GM19438 (cell line): ENCODE measurements at regions not wholly inside any gene's neighbourhood (a gene's known extent, or its start where the extent isn't known, plus 50 kb on each side); places are given as distances from the start of the nearest gene placed in this dataset.
"Not testable (repeated sequence)": the region's sequence is repeated elsewhere in the genome, so short reads cannot be mapped to it uniquely, and the experiment has no call there.

Experiments used
- ATAC-seq: cut with Tn5 transposase; IDR thresholded peaks from one replicate; pipeline ENCODE4 v1.9.1; 2021; ENCODE audit warnings: low read depth; ENCODE audit not compliant: unreplicated experiment

DNA sequence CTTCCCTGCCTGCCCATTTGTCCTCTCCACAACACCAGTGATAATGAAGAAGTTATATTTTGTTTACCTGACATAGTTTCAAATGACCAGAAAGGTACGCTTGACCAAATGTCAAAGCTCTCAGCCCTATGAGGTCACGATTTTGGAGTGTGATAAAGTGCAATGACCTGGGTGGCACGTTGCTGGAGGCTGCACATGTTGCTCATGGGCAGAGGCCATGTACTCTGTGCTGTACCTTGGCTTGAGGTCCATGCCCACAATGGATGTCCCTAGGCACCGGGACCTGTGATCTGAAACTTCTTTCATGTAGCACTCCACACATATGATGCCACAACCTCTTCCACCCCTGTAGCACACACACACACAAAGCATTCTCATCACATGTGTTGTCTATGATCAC is 164.0 kb upstream of the HEY2 start:
- no peak for ATAC-seq

DNA sequence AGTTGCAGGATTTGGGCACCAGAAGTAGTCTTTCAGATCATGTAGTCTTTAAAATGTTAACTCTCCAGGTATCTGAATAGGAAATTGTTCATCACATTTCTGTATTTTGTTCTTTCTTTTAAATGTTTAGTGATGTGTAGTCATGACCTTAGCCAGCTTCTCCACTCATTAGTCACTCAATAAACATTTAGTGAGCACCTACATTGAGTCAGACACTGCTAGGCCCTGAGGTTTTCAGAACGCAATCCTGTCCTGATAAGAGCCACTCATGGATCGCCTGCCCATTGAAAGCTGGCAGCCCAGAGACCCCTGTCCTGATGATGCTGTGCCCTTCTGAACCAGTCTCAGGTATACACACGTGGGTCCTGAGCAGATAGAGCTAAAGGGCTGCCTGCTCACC is 163.4 kb upstream of the HEY2 start:
- no peak for ATAC-seq

- no peak for ATAC-seq
These were observed 162.8 kb upstream of the HEY2 start for GRCh38 chr6:125586605-125587004.

DNA sequence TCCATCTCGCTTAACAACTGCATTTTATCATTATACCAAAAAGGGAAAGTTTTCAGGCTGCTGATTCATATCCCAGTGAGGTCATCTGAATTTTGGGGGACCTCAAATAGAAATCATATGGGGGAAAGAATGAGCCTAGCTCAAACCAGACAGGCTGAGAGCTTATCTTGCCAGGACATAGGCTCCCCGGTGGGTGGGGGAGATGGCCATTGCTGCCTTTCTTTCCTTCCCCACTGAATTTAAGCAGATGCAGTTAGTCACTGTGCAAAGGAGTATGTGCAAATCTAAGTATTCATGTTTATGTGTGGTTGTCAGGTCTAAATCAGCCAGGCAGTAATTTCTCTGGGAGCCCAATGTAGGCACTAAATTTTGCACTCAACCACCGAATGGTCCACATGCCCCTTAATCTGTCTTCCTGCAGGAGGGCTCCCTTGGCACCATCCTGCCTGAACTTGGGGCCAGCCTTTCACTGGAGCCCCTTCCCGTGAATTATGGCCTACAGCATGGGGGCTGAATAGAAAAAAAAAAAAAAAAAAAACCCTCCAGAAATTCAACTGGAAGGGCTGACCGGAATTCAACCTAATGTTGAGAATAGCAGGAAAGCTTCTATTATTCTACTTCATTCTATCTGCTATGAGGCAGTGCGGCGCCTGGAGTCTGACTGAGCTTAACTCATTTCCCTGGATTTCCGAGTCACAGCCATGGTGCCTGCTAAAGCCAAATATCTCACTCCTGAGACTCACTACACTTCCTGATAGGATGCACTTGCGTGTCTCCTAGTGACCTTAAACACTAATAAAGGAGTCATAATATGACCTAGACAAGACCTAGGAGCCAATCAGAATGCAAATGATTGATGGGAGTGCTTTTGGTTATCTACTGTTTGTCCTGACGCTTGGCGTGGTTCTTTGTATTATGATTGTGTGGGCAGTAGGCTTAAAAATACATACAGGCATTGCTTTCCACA is 161.5 kb upstream of the HEY2 start:
- no peak for ATAC-seq

DNA sequence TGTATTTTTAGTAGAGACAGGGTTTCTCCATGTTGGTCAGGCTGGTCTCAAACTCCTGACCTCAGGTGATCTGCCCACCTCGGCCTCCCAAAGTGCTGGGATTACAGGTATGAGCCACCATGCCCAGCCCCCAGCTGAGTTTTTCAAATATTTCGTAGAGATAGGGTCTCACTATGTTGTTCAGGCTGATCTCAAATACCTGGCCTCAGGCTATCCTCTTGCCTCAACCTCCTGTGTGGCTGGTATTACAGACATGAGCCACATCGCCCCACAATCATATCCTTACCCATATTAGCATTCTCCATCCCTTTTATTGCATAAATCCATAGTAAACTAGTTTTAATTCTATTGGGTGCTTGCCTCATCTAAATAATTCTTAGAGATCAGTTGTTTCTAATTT is 157.6 kb upstream of the HEY2 start:
- not testable (repeated sequence) for ATAC-seq

DNA sequence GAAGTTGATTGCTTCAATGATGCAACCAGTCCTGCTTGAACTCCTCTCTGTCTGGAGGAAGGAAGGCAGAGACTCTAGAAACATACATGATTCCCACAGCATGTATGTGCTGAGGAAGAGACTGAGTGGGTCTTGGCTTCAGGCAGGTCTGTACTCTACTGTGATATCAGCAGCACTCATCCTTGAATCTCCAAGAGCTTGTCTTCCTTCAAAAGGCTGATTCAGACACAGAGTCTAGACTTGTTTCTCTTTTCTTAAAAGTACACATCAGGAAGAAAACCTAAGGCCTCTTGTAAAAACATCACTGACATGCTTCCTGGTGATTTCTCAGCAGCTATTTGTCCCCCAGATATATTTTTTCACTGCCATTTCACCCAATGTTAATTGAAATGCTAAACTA is 155.7 kb upstream of the HEY2 start:
- no peak for ATAC-seq

DNA sequence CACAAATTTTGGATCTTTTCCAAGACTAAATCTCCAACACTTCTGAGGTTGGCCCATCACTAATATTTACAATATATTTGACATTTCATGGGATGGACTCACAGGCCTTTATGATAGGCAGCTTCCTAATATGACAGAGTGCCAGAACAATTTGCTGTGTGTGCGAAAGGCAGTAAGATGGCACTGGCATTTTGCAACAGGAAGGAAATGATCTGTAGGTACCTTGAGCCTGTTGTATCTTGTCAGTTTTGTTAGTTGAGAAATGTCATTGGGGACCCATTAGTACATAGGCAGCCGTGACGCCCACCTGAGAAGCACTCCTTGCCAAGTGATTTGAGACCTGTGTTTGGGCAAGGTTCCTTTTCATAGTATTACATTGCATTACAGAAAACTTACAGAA is 153.4 kb upstream of the HEY2 start:
- no peak for ATAC-seq

DNA sequence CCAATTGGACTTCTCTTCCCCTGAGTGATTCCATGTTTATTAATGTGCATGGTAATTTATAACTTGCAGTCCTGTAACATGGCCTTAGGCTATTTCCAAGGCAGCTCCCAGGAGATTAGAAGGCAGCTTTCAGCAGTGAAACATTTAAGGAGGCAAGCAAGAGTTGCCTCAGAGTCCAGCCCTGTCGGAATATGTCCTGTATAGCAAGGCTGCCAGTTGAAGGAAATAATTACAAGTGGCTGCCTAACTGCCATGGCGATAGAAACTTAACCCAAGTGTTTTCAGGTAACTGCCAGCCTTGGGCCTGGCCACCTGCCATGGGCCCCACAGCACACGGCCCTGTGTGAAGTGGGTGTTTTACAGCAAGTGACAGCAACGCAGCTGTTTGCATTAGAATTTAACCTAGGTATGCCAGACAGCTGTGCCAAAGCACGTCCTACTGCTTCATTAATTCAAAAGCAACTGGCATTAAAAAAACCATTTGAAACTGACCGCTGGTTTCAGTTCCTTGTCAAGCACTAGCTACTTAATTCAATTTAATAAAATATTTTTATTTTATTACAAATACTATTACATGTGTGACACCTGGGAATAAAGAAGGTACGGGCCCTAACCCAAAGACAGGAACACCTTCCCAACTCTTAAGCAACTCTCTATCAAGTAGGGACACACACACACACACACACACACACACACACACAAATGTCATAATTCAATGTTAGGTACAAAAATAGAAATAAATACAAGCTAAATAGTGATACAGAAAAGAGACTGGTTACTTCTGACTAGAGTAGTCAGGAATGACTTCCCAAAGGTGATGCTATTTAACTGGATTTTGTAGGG is 151.8 kb upstream of the HEY2 start:
- no peak for ATAC-seq

DNA sequence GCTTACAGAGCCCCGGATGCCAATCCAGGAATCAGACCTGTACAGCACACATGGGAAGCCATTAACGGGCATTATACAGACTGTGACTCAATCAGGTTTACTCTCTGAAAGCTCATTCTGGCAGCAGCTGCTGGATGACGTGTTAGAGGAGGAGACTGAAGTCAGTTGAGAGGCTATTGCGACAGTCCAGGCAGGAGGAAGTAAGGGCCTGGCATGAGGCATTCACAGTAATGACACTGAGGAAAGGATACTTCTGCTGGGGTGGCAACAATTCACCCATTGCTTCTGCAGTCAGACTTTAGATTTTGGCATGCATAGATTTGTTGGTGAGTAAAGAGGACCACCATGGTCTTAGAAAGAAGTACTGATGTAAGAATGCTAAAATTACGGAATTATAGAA is 151.0 kb upstream of the HEY2 start:
- no peak for ATAC-seq

DNA sequence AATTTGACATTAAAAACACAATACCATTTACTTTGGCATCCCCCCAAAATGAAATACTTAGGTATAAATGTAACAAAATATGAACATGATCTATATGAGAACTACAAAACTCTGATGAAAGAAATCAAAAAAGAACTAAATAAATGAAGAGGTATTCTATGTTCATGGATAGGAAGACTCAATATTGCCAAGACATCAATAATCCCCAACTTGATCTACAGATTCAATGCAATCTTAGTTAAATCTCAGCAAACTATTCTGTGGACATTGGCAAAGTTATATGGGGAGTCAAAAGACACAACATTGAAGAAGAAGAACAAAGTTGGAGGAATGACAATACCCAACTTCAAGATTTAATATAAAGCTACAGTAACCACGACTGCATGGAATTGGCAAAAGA is 145.2 kb upstream of the HEY2 start:
- no peak for ATAC-seq

- no peak for ATAC-seq
These were observed 137.7 kb upstream of the HEY2 start for GRCh38 chr6:125611573-125612344.

GRCh38 chr6:125612345-125612846 is 137.0 kb upstream of the HEY2 start:
- no peak for ATAC-seq

- no peak for ATAC-seq
These were observed 130.8 kb upstream of the HEY2 start for GRCh38 chr6:125618629-125619028.

GRCh38 chr6:125623085-125623484 is 126.3 kb upstream of the HEY2 start:
- no peak for ATAC-seq

- no peak for ATAC-seq
These were observed 118.3 kb upstream of the HEY2 start for GRCh38 chr6:125631165-125631564.

GRCh38 chr6:125636011-125636410 is 113.4 kb upstream of the HEY2 start:
- ATAC-seq, result not testable (repeated sequence)

- ATAC-seq, result no peak
These were observed 112.8 kb upstream of the HEY2 start for GRCh38 chr6:125636671-125637070.

GRCh38 chr6:125637207-125637606 is 112.2 kb upstream of the HEY2 start:
- ATAC-seq, result no peak

- no peak for ATAC-seq
These were observed 109.9 kb upstream of the HEY2 start for GRCh38 chr6:125639466-125640020.

- ATAC-seq, result no peak
These were observed 108.8 kb upstream of the HEY2 start for GRCh38 chr6:125640441-125641150.
